GM12875 (cell line): ENCODE measurements at regions not wholly inside any gene's neighbourhood (a gene's known extent, or its start where the extent isn't known, plus 50 kb on each side); places are given as distances from the start of the nearest gene placed in this dataset.

Experiments
- H3K4me3 ChIP-seq: one replicate; pipeline ENCODE4 v1.5.1; 2011; ENCODE audit warnings: low read depth, low read length, control low read depth
- CTCF ChIP-seq: IDR thresholded peaks from 2 replicates; pipeline ENCODE4 v1.5.1; 2011; ENCODE audit warnings: low read depth, mild to moderate bottlenecking, control low read depth, inconsistent platforms, low read length, moderate library complexity, borderline replicate concordance; ENCODE audit not compliant: insufficient read depth

- TF ChIP-seq CTCF: no peak
Observed at GRCh38 chr18:56374007-56374655, 264.3 kb downstream of the TXNL1 start.

GRCh38 chr18:56373601-56374000 is 264.8 kb downstream of the TXNL1 start:
- H3K4me3 ChIP-seq: no peak overlapping the region
- TF ChIP-seq CTCF: no peak

More at GRCh38 chr18:56374007-56374655, 264.3 kb downstream of the TXNL1 start:
- H3K4me3 ChIP-seq: no peak overlapping the region

GRCh38 chr18:56368066-56368465 is 270.3 kb downstream of the TXNL1 start:
- TF ChIP-seq CTCF: no peak
- no peak overlapping the region for H3K4me3 ChIP-seq

- H3K4me3 ChIP-seq: no peak overlapping the region
- no peak for TF ChIP-seq CTCF
Observed at GRCh38 chr18:56358608-56359280, 279.6 kb downstream of the TXNL1 start.

- no peak for TF ChIP-seq CTCF
- H3K4me3 ChIP-seq: no peak overlapping the region
Observed at GRCh38 chr18:56353663-56354260, 284.6 kb downstream of the TXNL1 start.

- no peak for TF ChIP-seq CTCF
- no peak overlapping the region for H3K4me3 ChIP-seq
Observed at GRCh38 chr18:56351911-56352500, 286.4 kb downstream of the TXNL1 start.
